NT2/D1 (cell line): ENCODE measurements at regions not wholly inside any gene's neighbourhood (a gene's known extent, or its start where the extent isn't known, plus 50 kb on each side); places are given as distances from the start of the nearest gene placed in this dataset.

ENCODE experiments used
- DNase-seq: peaks from one replicate; pipeline ENCODE4 v3.0.0-alpha.2; 2011; ENCODE audit warnings: low read depth, low spot score
- H3K27me3 ChIP-seq: 2 replicates; pipeline ENCODE4 v1.6.0; 2011; ENCODE audit warnings: mild to moderate bottlenecking; ENCODE audit not compliant: insufficient read length, insufficient read depth
- H3K36me3 ChIP-seq: 2 replicates; pipeline ENCODE4 v1.6.1; 2011; ENCODE audit warnings: mild to moderate bottlenecking, low read length, mixed read lengths; ENCODE audit not compliant: insufficient read depth, insufficient read length
- H3K4me1 ChIP-seq: 2 replicates; pipeline ENCODE4 v1.5.1; 2011; ENCODE audit not compliant: insufficient read depth, insufficient read length
- H3K4me3 ChIP-seq: 2 replicates; pipeline ENCODE4 v1.5.1; 2011; ENCODE audit warnings: low read depth; ENCODE audit not compliant: insufficient read length
- H3K9ac ChIP-seq: 2 replicates; pipeline ENCODE4 v1.6.0; 2011; ENCODE audit warnings: low read depth; ENCODE audit not compliant: insufficient read length
- H3K9me3 ChIP-seq: 2 replicates; pipeline ENCODE4 v1.5.1; 2011; ENCODE audit warnings: mild to moderate bottlenecking, low read length; ENCODE audit not compliant: insufficient read depth
- SUZ12 ChIP-seq: IDR thresholded peaks from 2 replicates; pipeline ENCODE4 v1.6.1; 2011; ENCODE audit not compliant: insufficient read length, insufficient read depth; ENCODE audit errors: extremely low read depth
- YY1 ChIP-seq: IDR thresholded peaks from 2 replicates; pipeline ENCODE4 v1.6.1; 2011; ENCODE audit not compliant: insufficient read length, insufficient read depth
- ZNF274 ChIP-seq: IDR thresholded peaks from 2 replicates; pipeline ENCODE4 v1.6.1; 2011; ENCODE audit warnings: mild to moderate bottlenecking, low read depth, low read length

- DNase-seq: no peak
- Histone ChIP-seq H3K36me3 (no peaks in the 10 kb centered on the region), H3K27me3 (no peaks in the 10 kb centered on the region), H3K9me3 (no peaks in the 10 kb centered on the region), H3K9ac (no peak overlapping the region), H3K4me1 (no peaks in the 10 kb centered on the region), H3K4me3 (no peak overlapping the region)
- no peak for TF ChIP-seq YY1
- TF ChIP-seq SUZ12: no peak
- no peak for TF ChIP-seq ZNF274
Measured at GRCh38 chr13:111645198-111645597, 324.8 kb downstream of the TEX29 start.

- Histone ChIP-seq H3K27me3 (no peaks in the 10 kb centered on the region), H3K9ac (no peak overlapping the region), H3K4me1 (no peaks in the 10 kb centered on the region), H3K4me3 (no peak overlapping the region), H3K36me3 (no peaks in the 10 kb centered on the region), H3K9me3 (no peaks in the 10 kb centered on the region)
- DNase-seq: no peak
- TF ChIP-seq YY1 (no peak), SUZ12 (no peak), ZNF274 (no peak)
Measured at GRCh38 chr13:111645598-111646455, 325.4 kb downstream of the TEX29 start.

GRCh38 chr13:111646456-111646855 is 326.0 kb downstream of the TEX29 start:
- Histone ChIP-seq H3K4me3 (no peak overlapping the region), H3K4me1 (no peaks in the 10 kb centered on the region), H3K9me3 (no peaks in the 10 kb centered on the region), H3K36me3 (no peaks in the 10 kb centered on the region), H3K9ac (no peak overlapping the region), H3K27me3 (no peaks in the 10 kb centered on the region)
- no peak for DNase-seq
- no peak for TF ChIP-seq YY1
- TF ChIP-seq SUZ12: no peak
- no peak for TF ChIP-seq ZNF274

DNA sequence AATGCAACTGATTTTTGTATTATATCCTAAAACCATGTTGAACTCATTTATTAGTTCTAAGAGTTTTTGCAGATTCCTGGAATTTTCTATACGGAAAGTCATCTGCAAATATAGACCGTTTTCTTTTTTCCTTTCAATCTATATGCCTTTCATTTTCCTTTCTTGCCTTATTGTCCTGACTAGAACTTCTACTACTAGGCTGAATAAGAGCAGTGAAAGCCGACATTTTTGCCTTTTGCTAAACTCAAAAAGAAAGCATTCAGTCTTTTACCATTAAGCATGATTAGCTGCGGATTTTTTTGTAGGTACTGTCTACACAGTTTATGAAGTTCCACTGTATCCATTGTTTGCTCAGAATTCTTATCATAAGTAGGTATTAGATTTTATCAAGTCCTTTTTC is 328.4 kb downstream of the TEX29 start:
- Histone ChIP-seq H3K9ac (no peak overlapping the region), H3K36me3 (no peaks in the 10 kb centered on the region), H3K27me3 (no peaks in the 10 kb centered on the region), H3K4me3 (no peak overlapping the region), H3K4me1 (no peaks in the 10 kb centered on the region), H3K9me3 (no peaks in the 10 kb centered on the region)
- no peak for DNase-seq
- TF ChIP-seq SUZ12 (no peak), ZNF274 (no peak), YY1 (no peak)

- no peak for TF ChIP-seq ZNF274
- no peak for TF ChIP-seq SUZ12
- no peak for TF ChIP-seq YY1
- Histone ChIP-seq H3K36me3 (no peaks in the 10 kb centered on the region), H3K4me1 (no peaks in the 10 kb centered on the region), H3K9ac (no peak overlapping the region), H3K27me3 (no peaks in the 10 kb centered on the region), H3K4me3 (no peak overlapping the region), H3K9me3 (no peaks in the 10 kb centered on the region)
- no peak for DNase-seq
Measured at GRCh38 chr13:111650626-111651025, 330.2 kb downstream of the TEX29 start.

DNA sequence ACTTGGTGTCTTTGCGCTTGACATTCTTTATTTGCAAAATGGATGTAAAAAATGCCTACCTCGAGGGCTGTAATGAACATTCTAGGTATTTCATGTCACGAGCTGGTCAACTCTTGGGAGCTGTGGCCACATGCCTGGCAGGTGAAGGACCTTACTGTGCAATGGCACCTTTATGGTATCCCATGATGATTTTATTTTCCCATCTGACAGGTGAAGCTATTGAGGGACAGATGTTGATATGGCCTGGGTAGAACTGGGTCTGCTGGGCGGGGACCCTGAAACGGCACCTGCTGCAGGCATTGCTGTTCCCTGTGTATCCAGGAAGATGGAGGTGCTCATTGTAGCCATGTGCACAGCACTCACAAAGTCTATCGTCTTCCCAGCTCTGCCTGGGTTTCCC is 332.2 kb downstream of the TEX29 start:
- H3K4me3 ChIP-seq: no peak overlapping the region
- no peaks in the 10 kb centered on the region for H3K9me3 ChIP-seq
- no peaks in the 10 kb centered on the region for H3K36me3 ChIP-seq
- no peak overlapping the region for H3K9ac ChIP-seq
- H3K4me1 ChIP-seq: no peaks in the 10 kb centered on the region
- DNase-seq: no peak
- H3K27me3 ChIP-seq: peaks cover 3% of the 10 kb centered on the region
- TF ChIP-seq YY1: no peak
- no peak for TF ChIP-seq SUZ12
- no peak for TF ChIP-seq ZNF274

GRCh38 chr13:111654531-111654930 is 334.1 kb downstream of the TEX29 start:
- Histone ChIP-seq H3K9ac (no peak overlapping the region), H3K9me3 (no peaks in the 10 kb centered on the region), H3K4me1 (peaks cover 2% of the 10 kb centered on the region), H3K36me3 (no peaks in the 10 kb centered on the region), H3K27me3 (peaks cover 3% of the 10 kb centered on the region), H3K4me3 (no peak overlapping the region)
- TF ChIP-seq ZNF274 (no peak), SUZ12 (no peak), YY1 (no peak)
- no peak for DNase-seq
